ENCODE measurements at regions not wholly inside any gene's neighbourhood (a gene's known extent, or its start where the extent isn't known, plus 50 kb on each side); places are given as distances from the start of the nearest gene placed in this dataset.

- ATAC-seq (no peak), DNase-seq (ENCODE audit: low spot score) (no peak), FAIRE-seq (no peak)
- Histone ChIP-seq H3K9ac (ENCODE audit: insufficient read depth, low read depth, low read length) (no peak overlapping the region), H3K79me2 (ENCODE audit: insufficient read depth, low read length) (no peaks in the 10 kb centered on the region), H3K4me2 (ENCODE audit: low read depth, low read length) (no peak overlapping the region), H3K4me3 (replicated peaks in 1 of 3; ENCODE audit: insufficient read depth in 1 of 3, low read depth in 2 of 3, low read length in 3 of 3) (no peak overlapping the region), H3K36me3 (replicated peaks in 1 of 2; ENCODE audit: control insufficient read depth in 1 of 2, insufficient read depth in 2 of 2, low read length in 2 of 2) (no peaks in the 10 kb centered on the region), H3K4me1 (ENCODE audit: insufficient read depth, low read length) (peaks cover 11% of the 10 kb centered on the region), H4K20me1 (ENCODE audit: insufficient read depth, low read length) (no peaks in the 10 kb centered on the region), H3K9me3 (ENCODE audit: low read length) (no peaks in the 10 kb centered on the region), H3K27me3 (ENCODE audit: control insufficient read depth in 1 of 2, insufficient read depth in 2 of 2, low read length in 2 of 2) (peaks cover 0 to 3% of the 10 kb centered on the region in 2 experiments; a peak in 1 of 5 replicates), H2AFZ (ENCODE audit: low read length) (no peak overlapping the region), H3K27ac (ENCODE audit: extremely low read length, insufficient read depth, low read length) (no peak overlapping the region)
- no peak for TF ChIP-seq ZNF709 (CRISPR knock-in tag; IDR thresholded peaks at IDR 0.05)
- TF ChIP-seq POLR2AphosphoS2 (IDR thresholded peaks at IDR 0.05; ENCODE audit: low read depth, low read length), result no peak
- TF ChIP-seq DR1 (CRISPR knock-in tag; IDR thresholded peaks at IDR 0.05), result no peak
- no TSS peak for BruUV-seq (replicated peaks)
- ChIA-PET CTCF (ENCODE audit: low intra/inter-chr PET ratio, low total read pairs) (no interaction called here), POLR2A (no interaction called here)
- in situ Hi-C loops (cut with HindIII; ENCODE audit: extremely low pct_ligation_motif_present, low pct_unique_long_range_greater_than_20kb) (no loop called here), intact Hi-C loops (cut with micrococcal nuclease; ENCODE audit: unreplicated experiment) (loop anchor here (10.0 kb wide), 2 partner anchors 587 to 1313 kb away; no protein-coding TSS in a partner anchor)
- 69% methylated on average over 13 of the region's 34 CpGs for WGBS (ENCODE audit: low lambda C conversion rate)
Observed at GRCh38 chr5:124521461-124522230, 224.8 kb downstream of the ZNF608 start.

- CTCF ChIA-PET (ENCODE audit: low intra/inter-chr PET ratio, low total read pairs), result no interaction called here
- Histone ChIP-seq H4K20me1 (ENCODE audit: insufficient read depth, low read length) (no peaks in the 10 kb centered on the region), H3K9ac (ENCODE audit: insufficient read depth, low read depth, low read length) (no peak overlapping the region), H3K9me3 (ENCODE audit: low read length) (no peaks in the 10 kb centered on the region), H3K4me2 (ENCODE audit: low read depth, low read length) (no peak overlapping the region), H2AFZ (ENCODE audit: low read length) (no peak overlapping the region), H3K27ac (ENCODE audit: extremely low read length, insufficient read depth, low read length) (no peak overlapping the region), H3K79me2 (ENCODE audit: insufficient read depth, low read length) (no peaks in the 10 kb centered on the region), H3K27me3 (ENCODE audit: control insufficient read depth in 1 of 2, insufficient read depth in 2 of 2, low read length in 2 of 2) (no peaks in the 10 kb centered on the region), H3K4me3 (replicated peaks in 1 of 3; ENCODE audit: insufficient read depth in 1 of 3, low read depth in 2 of 3, low read length in 3 of 3) (no peak overlapping the region), H3K4me1 (ENCODE audit: insufficient read depth, low read length) (0 out of 2 replicates have a peak, but pooled peaks cover 3% of the 10 kb centered on the region), H3K36me3 (replicated peaks in 1 of 2; ENCODE audit: control insufficient read depth in 1 of 2, insufficient read depth in 2 of 2, low read length in 2 of 2) (no peaks in the 10 kb centered on the region)
- intact Hi-C loops (cut with micrococcal nuclease; ENCODE audit: unreplicated experiment), result no loop called here
- POLR2A ChIA-PET, result no interaction called here
- FAIRE-seq (no peak), ATAC-seq (no peak), DNase-seq (ENCODE audit: low spot score) (no peak)
- no TSS peak for BruUV-seq (replicated peaks)
- in situ Hi-C loops (cut with HindIII; ENCODE audit: extremely low pct_ligation_motif_present, low pct_unique_long_range_greater_than_20kb), result no loop called here
- TF ChIP-seq ZNF263 (CRISPR knock-in tag; IDR thresholded peaks at IDR 0.05) (no peak), AGO2 (optimal IDR thresholded peaks at IDR 0.05; ENCODE audit: low read depth, low read length) (no peak)
- WGBS (ENCODE audit: low lambda C conversion rate), result 0% methylated on average over 2 of the region's 2 CpGs
Observed at GRCh38 chr5:124519396-124519795, 227.0 kb downstream of the ZNF608 start.
